Neural cell (in vitro differentiated cells): ENCODE measurements at regions not wholly inside any gene's neighbourhood (a gene's known extent, or its start where the extent isn't known, plus 50 kb on each side); places are given as distances from the start of the nearest gene placed in this dataset.

Experiments
- H2AFZ ChIP-seq: fragments of 200-600, 300-800 bp; sonication (generic), shearing (Covaris generic); 2 replicates; pipeline ENCODE4 v1.6.0; 2014; ENCODE audit warnings: low read depth, mild to moderate bottlenecking, antibody characterized with exemption, low read length, moderate library complexity
- H3F3A ChIP-seq: fragments of 200-600 bp; shearing (Covaris generic); 2 replicates; pipeline ENCODE4 v1.6.1; 2016; ENCODE audit warnings: mild to moderate bottlenecking, moderate library complexity, mixed read lengths, antibody characterized with exemption, low read length; ENCODE audit not compliant: insufficient read depth, poor library complexity, severe bottlenecking
- H3K27ac ChIP-seq: fragments of 200-600, 300-800 bp; sonication (generic), shearing (Covaris generic); 2 replicates; pipeline ENCODE4 v1.5.1; 2014; ENCODE audit warnings: mild to moderate bottlenecking, low read length, moderate library complexity
- H3K27me3 ChIP-seq: fragments of 300-800, 200-600 bp; sonication (generic), shearing (Covaris generic); 2 replicates; pipeline ENCODE4 v1.6.0; 2014; ENCODE audit warnings: mild to moderate bottlenecking, low read depth, low read length, moderate library complexity; ENCODE audit not compliant: insufficient read depth
- H3K36me3 ChIP-seq: fragments of 300-800, 200-600 bp; sonication (generic), shearing (Covaris generic); 2 replicates; pipeline ENCODE4 v1.5.1; 2014; ENCODE audit warnings: mild to moderate bottlenecking, antibody characterized with exemption, low read length, moderate library complexity; ENCODE audit not compliant: insufficient read depth
- H3K4me2 ChIP-seq: fragments of 300-800, 200-600 bp; sonication (generic), shearing (Covaris generic); 2 replicates; pipeline ENCODE4 v1.6.0; 2014; ENCODE audit warnings: mild to moderate bottlenecking, low read length
- H3K4me3 ChIP-seq: fragments of 300-800, 200-600 bp; sonication (generic), shearing (Covaris generic); 2 replicates; pipeline ENCODE4 v1.5.1; 2014; ENCODE audit warnings: mild to moderate bottlenecking, low read length, moderate library complexity
- H3K79me2 ChIP-seq: fragments of 200-600 bp; shearing (Covaris generic); replicated peaks from 2 replicates; pipeline ENCODE4 v1.6.0; 2014; ENCODE audit warnings: mild to moderate bottlenecking, low read length, moderate library complexity; ENCODE audit not compliant: insufficient read depth
- H3K9ac ChIP-seq: fragments of 300-800, 200-600 bp; sonication (generic), shearing (Covaris generic); 2 replicates; pipeline ENCODE4 v1.6.1; 2016; ENCODE audit warnings: mild to moderate bottlenecking, low read length, mixed read lengths
- H3K9me2 ChIP-seq: fragments of 200-600 bp; shearing (Covaris generic); 2 replicates; pipeline ENCODE4 v1.6.1; 2016; ENCODE audit warnings: mild to moderate bottlenecking, low read length, mixed read lengths; ENCODE audit not compliant: insufficient read depth
- H3K9me3 ChIP-seq: fragments of 200-600, 300-800 bp; sonication (generic), shearing (Covaris generic); 2 replicates; pipeline ENCODE4 v1.6.1; 2016; ENCODE audit warnings: mild to moderate bottlenecking, mixed run types, low read length, moderate library complexity, mixed read lengths
- H4K20me1 ChIP-seq: fragments of 200-600 bp; shearing (Covaris generic); 2 replicates; pipeline ENCODE4 v1.6.1; 2016; ENCODE audit warnings: mild to moderate bottlenecking, mixed run types; ENCODE audit not compliant: insufficient read depth
- EP300 ChIP-seq: fragments of 450-650 bp; conservative IDR thresholded peaks from 2 replicates; pipeline ENCODE4 v1.6.1; 2014; ENCODE audit warnings: antibody characterized with exemption, mild to moderate bottlenecking, moderate library complexity; ENCODE audit not compliant: poor library complexity, severe bottlenecking
- EZH2 ChIP-seq: fragments of 200-600, 300-800 bp; shearing (Covaris generic), sonication (generic); IDR thresholded peaks from 2 replicates; pipeline ENCODE4 v1.6.1; 2014; ENCODE audit warnings: antibody characterized with exemption, low read length, borderline replicate concordance, mild to moderate bottlenecking; ENCODE audit not compliant: insufficient read depth, poor library complexity, severe bottlenecking
- MXI1 ChIP-seq: fragments of 450-650 bp; conservative IDR thresholded peaks from 2 replicates; pipeline ENCODE4 v1.6.1; 2014; ENCODE audit warnings: antibody characterized with exemption, mild to moderate bottlenecking; ENCODE audit not compliant: poor library complexity, severe bottlenecking
- POLR2AphosphoS5 ChIP-seq: IDR thresholded peaks from 2 replicates; pipeline ENCODE4 v1.6.1; 2012
- RAD21 ChIP-seq: fragments of 450-650 bp; conservative IDR thresholded peaks from 2 replicates; pipeline ENCODE4 v1.6.1; 2014; ENCODE audit warnings: antibody characterized with exemption, mild to moderate bottlenecking, moderate library complexity
- SMC3 ChIP-seq: fragments of 450-650 bp; conservative IDR thresholded peaks from 2 replicates; pipeline ENCODE4 v1.6.1; 2014; ENCODE audit warnings: antibody characterized with exemption, mild to moderate bottlenecking, moderate library complexity; ENCODE audit not compliant: poor library complexity
- TAF1 ChIP-seq: IDR thresholded peaks from 2 replicates; pipeline ENCODE4 v1.6.1; 2012; ENCODE audit warnings: low read depth
- TF ChIP-seq, protein P1 (sequence below): fragments of 450-650 bp; IDR thresholded peaks from 2 replicates; pipeline ENCODE4 v1.5.1; 2014; ENCODE audit warnings: antibody characterized with exemption, mild to moderate bottlenecking, moderate library complexity; ENCODE audit not compliant: poor library complexity, severe bottlenecking
- TF ChIP-seq, protein P2 (sequence below): IDR thresholded peaks from 2 replicates; pipeline ENCODE4 v1.6.1; 2012; ENCODE audit warnings: borderline replicate concordance

DNA sequence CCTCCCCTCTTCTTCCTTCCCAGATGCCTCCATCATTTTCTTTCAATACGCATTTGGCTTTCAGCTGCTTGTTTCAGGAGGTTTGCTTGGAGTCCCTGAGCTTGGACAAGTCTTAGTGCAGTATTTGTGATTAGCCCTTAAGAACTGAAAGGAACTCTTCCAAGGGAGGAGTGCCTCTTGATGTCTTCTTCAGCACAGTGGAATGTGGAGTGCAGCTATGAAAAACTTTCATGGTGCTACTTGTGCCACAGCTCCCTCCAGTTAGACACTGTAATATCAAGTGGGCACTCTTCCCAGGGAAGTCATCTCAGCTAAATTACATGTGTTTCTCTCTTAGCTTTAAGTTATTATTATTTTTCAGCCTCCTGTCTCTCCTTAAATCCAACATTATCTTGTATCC is 173.1 kb downstream of the NECTIN3 start:
- H3F3A ChIP-seq: no peaks in the 10 kb centered on the region
- H2AFZ ChIP-seq: no peak overlapping the region
- no peaks in the 10 kb centered on the region for H3K9me3 ChIP-seq
- H3K9me2 ChIP-seq: no peaks in the 10 kb centered on the region
- H3K36me3 ChIP-seq: no peaks in the 10 kb centered on the region
- H3K79me2 ChIP-seq: no peaks in the 10 kb centered on the region
- H3K9ac ChIP-seq: no peak overlapping the region
- H3K4me3 ChIP-seq: no peak overlapping the region
- TF ChIP-seq EP300 (no peak), POLR2AphosphoS5 (no peak), MXI1 (no peak), TAF1 (no peak), EZH2 (no peak), SMC3 (no peak), RAD21 (no peak)
- TF ChIP-seq, protein P1, sequence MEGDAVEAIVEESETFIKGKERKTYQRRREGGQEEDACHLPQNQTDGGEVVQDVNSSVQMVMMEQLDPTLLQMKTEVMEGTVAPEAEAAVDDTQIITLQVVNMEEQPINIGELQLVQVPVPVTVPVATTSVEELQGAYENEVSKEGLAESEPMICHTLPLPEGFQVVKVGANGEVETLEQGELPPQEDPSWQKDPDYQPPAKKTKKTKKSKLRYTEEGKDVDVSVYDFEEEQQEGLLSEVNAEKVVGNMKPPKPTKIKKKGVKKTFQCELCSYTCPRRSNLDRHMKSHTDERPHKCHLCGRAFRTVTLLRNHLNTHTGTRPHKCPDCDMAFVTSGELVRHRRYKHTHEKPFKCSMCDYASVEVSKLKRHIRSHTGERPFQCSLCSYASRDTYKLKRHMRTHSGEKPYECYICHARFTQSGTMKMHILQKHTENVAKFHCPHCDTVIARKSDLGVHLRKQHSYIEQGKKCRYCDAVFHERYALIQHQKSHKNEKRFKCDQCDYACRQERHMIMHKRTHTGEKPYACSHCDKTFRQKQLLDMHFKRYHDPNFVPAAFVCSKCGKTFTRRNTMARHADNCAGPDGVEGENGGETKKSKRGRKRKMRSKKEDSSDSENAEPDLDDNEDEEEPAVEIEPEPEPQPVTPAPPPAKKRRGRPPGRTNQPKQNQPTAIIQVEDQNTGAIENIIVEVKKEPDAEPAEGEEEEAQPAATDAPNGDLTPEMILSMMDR: no peak
- TF ChIP-seq, protein P2, sequence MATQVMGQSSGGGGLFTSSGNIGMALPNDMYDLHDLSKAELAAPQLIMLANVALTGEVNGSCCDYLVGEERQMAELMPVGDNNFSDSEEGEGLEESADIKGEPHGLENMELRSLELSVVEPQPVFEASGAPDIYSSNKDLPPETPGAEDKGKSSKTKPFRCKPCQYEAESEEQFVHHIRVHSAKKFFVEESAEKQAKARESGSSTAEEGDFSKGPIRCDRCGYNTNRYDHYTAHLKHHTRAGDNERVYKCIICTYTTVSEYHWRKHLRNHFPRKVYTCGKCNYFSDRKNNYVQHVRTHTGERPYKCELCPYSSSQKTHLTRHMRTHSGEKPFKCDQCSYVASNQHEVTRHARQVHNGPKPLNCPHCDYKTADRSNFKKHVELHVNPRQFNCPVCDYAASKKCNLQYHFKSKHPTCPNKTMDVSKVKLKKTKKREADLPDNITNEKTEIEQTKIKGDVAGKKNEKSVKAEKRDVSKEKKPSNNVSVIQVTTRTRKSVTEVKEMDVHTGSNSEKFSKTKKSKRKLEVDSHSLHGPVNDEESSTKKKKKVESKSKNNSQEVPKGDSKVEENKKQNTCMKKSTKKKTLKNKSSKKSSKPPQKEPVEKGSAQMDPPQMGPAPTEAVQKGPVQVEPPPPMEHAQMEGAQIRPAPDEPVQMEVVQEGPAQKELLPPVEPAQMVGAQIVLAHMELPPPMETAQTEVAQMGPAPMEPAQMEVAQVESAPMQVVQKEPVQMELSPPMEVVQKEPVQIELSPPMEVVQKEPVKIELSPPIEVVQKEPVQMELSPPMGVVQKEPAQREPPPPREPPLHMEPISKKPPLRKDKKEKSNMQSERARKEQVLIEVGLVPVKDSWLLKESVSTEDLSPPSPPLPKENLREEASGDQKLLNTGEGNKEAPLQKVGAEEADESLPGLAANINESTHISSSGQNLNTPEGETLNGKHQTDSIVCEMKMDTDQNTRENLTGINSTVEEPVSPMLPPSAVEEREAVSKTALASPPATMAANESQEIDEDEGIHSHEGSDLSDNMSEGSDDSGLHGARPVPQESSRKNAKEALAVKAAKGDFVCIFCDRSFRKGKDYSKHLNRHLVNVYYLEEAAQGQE: no peak
- H4K20me1 ChIP-seq: no peaks in the 10 kb centered on the region
- no peaks in the 10 kb centered on the region for H3K27me3 ChIP-seq
- no peak overlapping the region for H3K4me2 ChIP-seq
- no peak overlapping the region for H3K27ac ChIP-seq

DNA sequence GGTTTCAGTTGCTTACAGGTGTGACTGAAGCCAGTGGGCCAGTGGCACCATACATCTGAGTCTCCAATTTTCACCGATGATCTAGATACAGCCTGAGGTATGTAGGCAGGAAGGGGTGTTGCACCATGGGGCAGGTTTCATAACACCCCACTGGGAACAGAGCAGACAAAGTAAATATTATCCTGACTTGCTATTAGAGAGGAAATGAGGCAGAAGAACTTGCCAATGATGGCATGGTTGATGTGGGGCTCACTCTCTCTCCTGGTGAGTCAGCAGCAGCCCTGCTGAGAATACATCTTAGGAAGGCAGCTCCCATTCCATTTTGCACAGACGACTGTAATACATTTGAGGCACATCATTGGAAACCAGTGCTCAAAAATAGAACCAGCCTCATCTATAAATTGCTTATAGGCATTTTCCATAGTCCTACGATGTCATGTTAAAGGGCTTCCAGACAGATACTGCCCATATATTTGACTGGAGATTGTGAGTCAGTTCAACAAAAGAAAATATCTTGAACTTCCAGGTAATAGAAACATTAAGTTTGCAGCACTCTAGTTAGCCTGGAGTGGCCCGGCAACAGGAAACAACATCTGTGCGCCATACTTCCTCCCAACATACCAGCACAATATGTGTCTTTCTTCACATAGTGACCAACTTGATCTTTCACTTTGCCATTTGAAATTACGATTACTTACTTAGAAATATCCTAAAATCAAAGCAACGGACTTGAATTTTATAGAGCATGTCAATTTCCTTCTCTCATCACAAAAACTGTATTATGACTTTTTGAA is 175.5 kb downstream of the NECTIN3 start:
- TF ChIP-seq MXI1 (no peak), SMC3 (no peak), POLR2AphosphoS5 (no peak), EP300 (no peak), RAD21 (no peak), EZH2 (no peak), TAF1 (no peak)
- Histone ChIP-seq H3K9me3 (no peaks in the 10 kb centered on the region), H3K4me2 (no peak overlapping the region)

More for the DNA sequence above, 175.5 kb downstream of the NECTIN3 start:
- no peak overlapping the region for H3K27ac ChIP-seq
- H3K9me2 ChIP-seq: no peaks in the 10 kb centered on the region
- H3K79me2 ChIP-seq: no peaks in the 10 kb centered on the region
- no peaks in the 10 kb centered on the region for H4K20me1 ChIP-seq
- no peaks in the 10 kb centered on the region for H3K27me3 ChIP-seq
- no peaks in the 10 kb centered on the region for H3F3A ChIP-seq
- H2AFZ ChIP-seq: no peak overlapping the region
- no peak overlapping the region for H3K4me3 ChIP-seq
- H3K36me3 ChIP-seq: no peaks in the 10 kb centered on the region
- no peak overlapping the region for H3K9ac ChIP-seq
